ENCODE measurements at regions not wholly inside any gene's neighbourhood (a gene's known extent, or its start where the extent isn't known, plus 50 kb on each side); places are given as distances from the start of the nearest gene placed in this dataset.

DNA sequence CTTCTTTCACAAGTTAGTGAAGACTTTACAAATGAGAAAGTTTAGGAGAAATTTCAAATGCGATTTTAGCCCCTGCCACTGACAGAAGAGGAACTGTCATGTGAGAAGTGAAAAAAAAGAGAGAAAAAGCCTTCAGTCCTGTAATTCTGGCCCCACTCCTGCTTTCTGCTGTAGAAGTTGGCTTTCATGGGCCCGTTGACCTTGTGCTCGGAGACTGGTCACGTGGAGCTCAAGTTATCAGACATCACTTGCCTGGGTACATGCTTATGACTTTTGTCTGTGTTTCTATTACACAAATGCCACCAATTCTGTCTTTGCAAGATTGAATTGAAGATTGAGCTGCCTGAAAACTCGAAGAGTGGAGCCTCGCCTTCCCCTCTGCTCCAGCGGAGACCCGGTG is 749.9 kb downstream of the BCL11A start:
- Histone ChIP-seq H4K20me1 (replicated peaks in 1 of 2; ENCODE audit: control insufficient read depth in 1 of 2, insufficient read depth in 2 of 2, low read length in 2 of 2) (no peaks in the 10 kb centered on the region), H3K14ac (ENCODE audit: insufficient read length) (no peak overlapping the region), H3K23me2 (ENCODE audit: low read depth, low read length) (no peaks in the 10 kb centered on the region), H3K4me2 (ENCODE audit: insufficient read depth in 1 of 2, low read depth in 2 of 2, low read length in 2 of 2) (no peak overlapping the region), H3K23ac (ENCODE audit: insufficient read length) (no peak overlapping the region), H2AK5ac (ENCODE audit: low read depth, low read length) (no peak overlapping the region), H3K4ac (replicated peaks; ENCODE audit: insufficient read length, low read depth, low read length) (no peak overlapping the region), H4K91ac (replicated peaks; ENCODE audit: insufficient read length, low read length) (no peak overlapping the region), H3K56ac (replicated peaks; ENCODE audit: insufficient read length, low read depth, low read length) (no peak overlapping the region), H3K27me3 (replicated peaks in 1 of 4; ENCODE audit: control insufficient read depth in 3 of 4, extremely low read depth in 1 of 4, insufficient read depth in 3 of 4, low read length in 3 of 4) (no peaks in the 10 kb centered on the region; a peak in 1 of 7 replicates), H3K9ac (replicated peaks in 1 of 4; ENCODE audit: extremely low read depth in 1 of 4, low read depth in 3 of 4, low read length in 3 of 4) (no peak overlapping the region), H2BK15ac (ENCODE audit: low read length) (no peak overlapping the region), H3K4me1 (replicated peaks in 1 of 4; ENCODE audit: control insufficient read depth in 3 of 4, insufficient read depth in 4 of 4, low read length in 3 of 4) (0 out of 7 replicates have a peak, but pooled peaks cover 0 to 3% (median 0%) of the 10 kb centered on the region in 4 experiments), H2BK12ac (ENCODE audit: low read depth, low read length) (no peak overlapping the region), H4K8ac (ENCODE audit: extremely low read depth, insufficient read depth, low read length) (no peak overlapping the region), H3K18ac (ENCODE audit: extremely low read depth, low read length) (no peak overlapping the region), H3K79me1 (ENCODE audit: low read depth, low read length) (no peaks in the 10 kb centered on the region), H3K36me3 (ENCODE audit: control insufficient read depth in 2 of 4, insufficient read depth in 4 of 4, low read length in 3 of 4) (no peaks in the 10 kb centered on the region), H2BK120ac (replicated peaks; ENCODE audit: low read depth, low read length) (no peak overlapping the region), H2AFZ (ENCODE audit: low read length) (no peak overlapping the region), H3K9me3 (ENCODE audit: insufficient read depth in 2 of 2, low read depth in 1 of 2, low read length in 1 of 2) (no peaks in the 10 kb centered on the region), H2BK5ac (ENCODE audit: low read depth, low read length) (no peak overlapping the region), H4K5ac (ENCODE audit: insufficient read length, low read depth, low read length) (no peak overlapping the region), H3K4me3 (ENCODE audit: extremely low read depth in 1 of 4, insufficient read depth in 2 of 4, low read depth in 3 of 4, low read length in 4 of 4) (no peak overlapping the region), H2BK20ac (ENCODE audit: low read length) (no peak overlapping the region), H3K27ac (ENCODE audit: low read depth, low read length) (no peak overlapping the region), H3K79me2 (ENCODE audit: control insufficient read depth in 1 of 2, insufficient read depth in 2 of 2, low read length in 2 of 2) (no peaks in the 10 kb centered on the region)
- 97% methylated on average over 8 of the region's 8 CpGs; no CpG with 5 or more reads in 1 of the 2 experiments for WGBS, 2 experiments (ENCODE audit: extremely low coverage in 1 of 2, insufficient coverage in 1 of 2, insufficient read length in 1 of 2, insufficient replicate concordance in 2 of 2, low coverage in 1 of 2, low lambda C conversion rate in 2 of 2, missing lambda C conversion rate in 1 of 2)
- DNase-seq (ENCODE audit: low read depth in 1 of 2, low spot score in 2 of 2) = no peak
- CTCF ChIA-PET (ENCODE audit: partially characterized antibody) = interaction anchor here (1.0 kb wide), 1 partner anchor 10 kb away, joined by 3 read pairs; no protein-coding TSS in a partner anchor
- no peak for FAIRE-seq
- POLR2A ChIA-PET (ENCODE audit: partially characterized antibody) = no interaction called here
- no peak for TF ChIP-seq SP2 (IDR thresholded peaks at IDR 0.05; ENCODE audit: low read length)
- no peak for TF ChIP-seq HDAC6 (IDR thresholded peaks at IDR 0.05; ENCODE audit: low read depth, low read length)
- TF ChIP-seq KDM4A (IDR thresholded peaks at IDR 0.05; ENCODE audit: low read depth, low read length, severe bottlenecking) = no peak
- TF ChIP-seq CTBP2 (IDR thresholded peaks at IDR 0.05; ENCODE audit: borderline replicate concordance, insufficient read depth, insufficient read length, low read length) = no peak
- TF ChIP-seq KDM1A (IDR thresholded peaks at IDR 0.05; ENCODE audit: borderline replicate concordance, low read length) = no peak
- TF ChIP-seq POLR2AphosphoS5 (IDR thresholded peaks at IDR 0.05; ENCODE audit: low read depth, low read length) = no peak
- TF ChIP-seq CEBPB (IDR thresholded peaks at IDR 0.05; ENCODE audit: low read depth, low read length) = no peak
- no peak for TF ChIP-seq GABPA (IDR thresholded peaks at IDR 0.05; ENCODE audit: borderline replicate concordance, insufficient read depth, low read length)
